SK-N-SH (cell line): ENCODE measurements at regions not wholly inside any gene's neighbourhood (a gene's known extent, or its start where the extent isn't known, plus 50 kb on each side); places are given as distances from the start of the nearest gene placed in this dataset.
A peak's percentile ranks its signal among the peaks of the same experiment; 100 is the strongest.

Experiments used
- CTCF ChIA-PET: fragments of 300-600, 350-600 bp; formaldehyde crosslinking; extraction: SDS; loops from one replicate; lab custom pipeline; 2021; lab: Yijun Ruan, JAX
- POLR2A ChIA-PET: fragments of 350-600 bp; sonication (Branson Sonifier 250); formaldehyde crosslinking; extraction: SDS; loops from one replicate; lab custom pipeline; 2020; ENCODE audit warnings: antibody characterized with exemption, inconsistent platforms; lab: Yijun Ruan, JAX
- DNase-seq: peaks from one replicate; pipeline ENCODE4 v3.0.0; 2012
- H2AFZ ChIP-seq: fragments of 200-600 bp; sonication (generic); 2 replicates; pipeline ENCODE4 v1.8.1; 2016; ENCODE audit warnings: antibody characterized with exemption, mild to moderate bottlenecking, low read depth
- H3F3A ChIP-seq: fragments of 200-600 bp; sonication (generic); replicated peaks from 2 replicates; pipeline ENCODE3; 2016; ENCODE audit warnings: antibody characterized with exemption, mild to moderate bottlenecking; ENCODE audit not compliant: insufficient read depth
- H3K27ac ChIP-seq, 2 experiments: fragments of 200-500 bp in 1 of 2; fragments of 200-600 bp in 1 of 2; sonication (Bioruptor generic) in 1 of 2; sonication (generic), shearing (Covaris generic) in 1 of 2; 2 replicates each; pipeline versions ENCODE4 v1.5.1 to v1.6.1; 2014 to 2016; ENCODE audit warnings: low read depth in 2 of 2, inconsistent platforms in 1 of 2, low read length in 1 of 2, mild to moderate bottlenecking in 1 of 2, mixed read lengths in 1 of 2
- H3K27me3 ChIP-seq: fragments of 200-600 bp; sonication (generic), shearing (Covaris generic); 2 replicates; pipeline ENCODE4 v1.6.1; 2016; ENCODE audit warnings: mixed run types; ENCODE audit not compliant: insufficient read depth
- H3K36me3 ChIP-seq, 2 experiments: fragments of 200-500 bp in 1 of 2; fragments of 200-600 bp in 1 of 2; sonication (Bioruptor generic) in 1 of 2; sonication (generic) in 1 of 2; replicated peaks in 1 of 2; 2 replicates each; pipeline versions ENCODE3 to v1.5.1; 2014 to 2016; ENCODE audit warnings: low read length in 1 of 2, mild to moderate bottlenecking in 1 of 2; ENCODE audit not compliant: insufficient read depth in 2 of 2, control insufficient read depth in 1 of 2
- H3K4me1 ChIP-seq, 2 experiments: fragments of 200-500 bp in 1 of 2; fragments of 200-600 bp in 1 of 2; sonication (Bioruptor generic) in 1 of 2; sonication (generic), shearing (Covaris generic) in 1 of 2; 2 replicates each; pipeline versions ENCODE4 v1.5.1 to v1.6.1; 2014 to 2016; ENCODE audit warnings: low read depth in 1 of 2, low read length in 1 of 2, mixed run types in 1 of 2; ENCODE audit not compliant: insufficient read depth in 2 of 2, control insufficient read depth in 1 of 2
- H3K4me2 ChIP-seq: fragments of 200-600 bp; sonication (generic), shearing (Covaris generic); 2 replicates; pipeline ENCODE4 v1.6.1; 2017; ENCODE audit warnings: mixed run types
- H3K4me3 ChIP-seq, 2 experiments: fragments of 200-500 bp in 1 of 2; fragments of 200-600 bp in 1 of 2; sonication (Bioruptor generic) in 1 of 2; sonication (generic), shearing (Covaris generic) in 1 of 2; 2 replicates each; pipeline versions ENCODE4 v1.5.1 to v1.8.1; 2014 to 2016; ENCODE audit warnings: low read depth in 2 of 2, inconsistent platforms in 1 of 2, low read length in 1 of 2, mild to moderate bottlenecking in 1 of 2, mixed read lengths in 1 of 2, moderate library complexity in 1 of 2
- H3K79me2 ChIP-seq: fragments of 200-600 bp; sonication (generic); 2 replicates; pipeline ENCODE4 v1.8.1; 2017; ENCODE audit warnings: mild to moderate bottlenecking; ENCODE audit not compliant: insufficient read depth
- H3K9ac ChIP-seq: fragments of 200-600 bp; sonication (generic); 2 replicates; pipeline ENCODE4 v1.6.1; 2017; ENCODE audit warnings: mixed run types
- H3K9me2 ChIP-seq: fragments of 200-600 bp; sonication (generic); 2 replicates; pipeline ENCODE4 v1.6.1; 2017; ENCODE audit warnings: mixed run types
- H3K9me3 ChIP-seq: fragments of 200-600 bp; sonication (generic); 2 replicates; pipeline ENCODE4 v1.6.1; 2017; ENCODE audit warnings: mixed run types, mild to moderate bottlenecking, moderate library complexity
- H4K20me1 ChIP-seq: fragments of 200-600 bp; sonication (generic); 2 replicates; pipeline ENCODE4 v1.6.1; 2017; ENCODE audit warnings: mild to moderate bottlenecking, mixed run types; ENCODE audit not compliant: insufficient read depth
- CTCF ChIP-seq: fragments of 200-600 bp; sonication (generic); IDR thresholded peaks from 2 replicates; pipeline ENCODE4 v1.6.1; 2017; ENCODE audit warnings: antibody characterized with exemption, mild to moderate bottlenecking, moderate library complexity
- ELF1 ChIP-seq: IDR thresholded peaks from 2 replicates; pipeline ENCODE4 v1.4.0; 2012
- EP300 ChIP-seq, 2 experiments: IDR thresholded peaks; 2 replicates each; pipeline versions ENCODE4 v1.4.0 to v1.6.1; 2012; ENCODE audit warnings: borderline replicate concordance in 1 of 2, low read depth in 1 of 2, low read length in 1 of 2
- EZH2phosphoT487 ChIP-seq: fragments of 200-600 bp; sonication (generic); IDR thresholded peaks from 2 replicates; pipeline ENCODE4 v1.6.1; 2017; ENCODE audit warnings: low read depth, mixed run types, mild to moderate bottlenecking, antibody characterized with exemption, moderate library complexity, borderline replicate concordance
- FOSL2 ChIP-seq: IDR thresholded peaks from 2 replicates; pipeline ENCODE4 v1.4.0; 2012; ENCODE audit warnings: low read depth, mild to moderate bottlenecking, moderate library complexity, borderline replicate concordance
- FOXJ3 ChIP-seq: sonication (generic); formaldehyde crosslinking; IDR thresholded peaks from 2 replicates; pipeline ENCODE4 v1.5.1; 2020; ENCODE audit warnings: mild to moderate bottlenecking, missing genetic modification reagents
- FOXM1 ChIP-seq: IDR thresholded peaks from 2 replicates; pipeline ENCODE4 v1.4.0; 2012; ENCODE audit warnings: low read depth, mild to moderate bottlenecking
- GABPA ChIP-seq: IDR thresholded peaks from 2 replicates; pipeline ENCODE4 v1.4.0; 2012; ENCODE audit warnings: low read depth, mild to moderate bottlenecking
- GATA2 ChIP-seq: sonication (generic); formaldehyde crosslinking; IDR thresholded peaks from 2 replicates; pipeline ENCODE4 v1.5.0; 2020; ENCODE audit warnings: mild to moderate bottlenecking, missing genetic modification reagents
- IRF3 ChIP-seq: fragments of 150-350 bp; IDR thresholded peaks from 2 replicates; pipeline ENCODE4 v1.6.1; 2016; ENCODE audit warnings: mild to moderate bottlenecking, low read depth, low read length
- JUND ChIP-seq: IDR thresholded peaks from 2 replicates; pipeline ENCODE4 v1.4.0; 2012
- MAX ChIP-seq: IDR thresholded peaks from 2 replicates; pipeline ENCODE4 v1.4.0; 2012; ENCODE audit warnings: low read depth
- MXI1 ChIP-seq: IDR thresholded peaks from 2 replicates; pipeline ENCODE4 v1.6.1; 2012; ENCODE audit warnings: mild to moderate bottlenecking, low read depth, low read length, improper control_type of control experiment
- NFIC ChIP-seq: IDR thresholded peaks from 2 replicates; pipeline ENCODE4 v1.4.0; 2012; ENCODE audit warnings: borderline replicate concordance
- PBX3 ChIP-seq: IDR thresholded peaks from 2 replicates; pipeline ENCODE4; 2012
- POLR2AphosphoS5 ChIP-seq: IDR thresholded peaks from 2 replicates; pipeline ENCODE4 v1.6.1; 2012; ENCODE audit warnings: low read depth, low read length
- RAD21 ChIP-seq: IDR thresholded peaks from 2 replicates; pipeline ENCODE4 v1.6.1; 2012; ENCODE audit warnings: mild to moderate bottlenecking, low read length
- RCOR1 ChIP-seq: fragments of 150-350 bp; IDR thresholded peaks from 2 replicates; pipeline ENCODE4 v1.6.1; 2017; ENCODE audit warnings: antibody characterized with exemption, low read length
- RXRA ChIP-seq: IDR thresholded peaks from 2 replicates; pipeline ENCODE4 v1.4.0; 2012; ENCODE audit warnings: low read depth, mild to moderate bottlenecking, borderline replicate concordance
- SIN3A ChIP-seq: IDR thresholded peaks from 2 replicates; pipeline ENCODE4 v1.6.1; 2012; ENCODE audit warnings: low read depth, mild to moderate bottlenecking, low read length, moderate library complexity, borderline replicate concordance
- TAF1 ChIP-seq: IDR thresholded peaks from 2 replicates; pipeline ENCODE4 v1.6.1; 2012; ENCODE audit warnings: low read depth, mild to moderate bottlenecking, low read length, moderate library complexity, borderline replicate concordance
- TCF12 ChIP-seq: IDR thresholded peaks from 2 replicates; pipeline ENCODE4 v1.4.0; 2012
- TEAD4 ChIP-seq: IDR thresholded peaks from 2 replicates; pipeline ENCODE4 v1.4.0; 2012; ENCODE audit warnings: mild to moderate bottlenecking, borderline replicate concordance; ENCODE audit not compliant: insufficient read depth
- USF1 ChIP-seq: IDR thresholded peaks from 2 replicates; pipeline ENCODE4 v1.4.0; 2012; ENCODE audit warnings: low read depth, borderline replicate concordance
- YY1 ChIP-seq: IDR thresholded peaks from 2 replicates; pipeline ENCODE4 v1.4.0; 2012; ENCODE audit warnings: low read depth, mild to moderate bottlenecking
- ZBTB33 ChIP-seq: IDR thresholded peaks from 2 replicates; pipeline ENCODE4 v1.4.0; 2012; ENCODE audit warnings: low read depth, borderline replicate concordance
- WGBS: methylation state at CpG from one replicate; pipeline ENCODE4 v1.1.6; 2017; ENCODE audit warnings: low lambda C conversion rate; 5-methylcytosine and 5-hydroxymethylcytosine counted together

- Histone ChIP-seq H3K4me3 (no peak overlapping the region; a peak in 1 of 4 replicates), H2AFZ (peak overlapping the region; percentile 67), H3K9me3 (no peaks in the 10 kb centered on the region), H3K79me2 (no peaks in the 10 kb centered on the region), H3K9ac (peak overlapping the region; percentile 17; the same call in 1 of the 2 replicates), H3K36me3 (no peaks in the 10 kb centered on the region), H3K27me3 (no peaks in the 10 kb centered on the region), H4K20me1 (no peaks in the 10 kb centered on the region), H3K4me2 (peak overlapping the region; percentile 59), H3K4me1 (peaks cover 0 to 27% of the 10 kb centered on the region in 2 experiments; a peak in 1 of 4 replicates), H3F3A (peaks cover 4% of the 10 kb centered on the region), H3K27ac (peak overlapping the region in 1 of 2 experiments; percentile 80; a peak in 2 of 4 replicates), H3K9me2 (no peaks in the 10 kb centered on the region)
- DNase-seq, result no peak
- TF ChIP-seq USF1 (no peak), EP300 (IDR thresholded peaks at IDR 0.05; ENCODE audit: borderline replicate concordance in 1 of 2, low read depth in 1 of 2, low read length in 1 of 2) (peak in 1 of 2 experiments; percentile 81; a peak in 2 of 4 replicates), POLR2AphosphoS5 (no peak), TEAD4 (peak; percentile 67), SIN3A (0 out of 2 replicates have a peak, but pooled peaks have one; percentile 22), FOXJ3 (no peak), NFIC (peak; percentile 66), GATA2 (CRISPR knock-in tag) (no peak), ZBTB33 (peak; percentile 57; the same call in 1 of the 2 replicates), CTCF (no peak), ELF1 (0 out of 2 replicates have a peak, but pooled peaks have one; percentile 32), JUND (peak; percentile 71), TCF12 (peak; percentile 87), IRF3 (no peak), EZH2phosphoT487 (no peak), MAX (peak; percentile 48; the same call in 1 of the 2 replicates), RXRA (peak; percentile 46; the same call in 1 of the 2 replicates), YY1 (no peak), GABPA (0 out of 2 replicates have a peak, but pooled peaks have one; percentile 36), RAD21 (no peak), FOSL2 (peak; percentile 62; the same call in 1 of the 2 replicates), TAF1 (no peak), PBX3 (peak; percentile 78), RCOR1 (no peak), FOXM1 (peak; percentile 37; the same call in 1 of the 2 replicates), MXI1 (no peak)
- POLR2A ChIA-PET, result no interaction called here
- 34% methylated on average over 10 of the region's 10 CpGs for WGBS
- CTCF ChIA-PET, result no interaction called here
Observed at GRCh38 chrX:124217304-124218251, 114.9 kb upstream of the TEX13D start.
